GM18498 (cell line): ENCODE measurements at regions not wholly inside any gene's neighbourhood (a gene's known extent, or its start where the extent isn't known, plus 50 kb on each side); places are given as distances from the start of the nearest gene placed in this dataset.
A peak's percentile ranks its signal among the peaks of the same experiment; 100 is the strongest.
"Not testable (repeated sequence)": the region's sequence is repeated elsewhere in the genome, so short reads cannot be mapped to it uniquely, and the experiment has no call there.

Experiments used
- ATAC-seq: cut with Tn5 transposase; IDR thresholded peaks from one replicate; pipeline ENCODE4 v1.9.1; 2021; ENCODE audit warnings: mild to moderate bottlenecking, moderate library complexity; ENCODE audit not compliant: unreplicated experiment

- ATAC-seq, result peak; percentile 74
Measured at GRCh38 chr2:129396980-129397599, 582.4 kb upstream of the RAB6C start.

GRCh38 chr2:129400826-129401225 is 578.6 kb upstream of the RAB6C start:
- ATAC-seq, result no peak

- no peak for ATAC-seq
Measured at GRCh38 chr2:129402076-129402475, 577.4 kb upstream of the RAB6C start.

DNA sequence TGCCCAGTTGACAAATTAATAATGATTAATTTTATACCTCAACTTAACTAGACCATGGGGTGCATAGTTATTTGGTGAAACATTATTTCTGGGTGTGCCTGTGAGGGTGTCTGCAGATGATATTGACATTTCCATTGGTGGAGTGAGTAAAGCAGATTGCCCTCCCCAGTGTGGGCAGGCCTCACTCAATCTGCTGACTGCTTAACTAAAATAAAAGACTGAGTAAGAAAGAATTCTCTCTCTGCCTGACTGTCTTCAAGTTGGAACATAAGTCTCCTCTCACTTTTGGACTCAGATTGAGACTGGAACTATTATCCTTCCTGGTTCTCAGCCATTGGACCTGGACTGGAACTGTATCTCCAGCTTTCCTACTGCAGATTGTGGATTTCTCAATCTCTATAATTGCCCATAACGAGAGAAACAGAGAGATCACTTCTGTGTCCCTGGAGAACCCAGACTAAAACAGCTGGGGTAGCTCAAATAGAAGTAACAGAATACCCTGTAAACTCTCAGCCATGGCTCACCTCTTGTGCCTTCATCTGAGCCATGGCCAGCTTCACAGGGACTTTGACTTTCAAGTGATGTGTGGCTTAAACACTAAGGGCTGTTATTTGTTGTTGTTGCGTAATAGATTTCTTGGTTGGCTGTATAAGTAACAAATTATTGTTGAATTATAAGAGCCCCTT is 575.3 kb upstream of the RAB6C start:
- ATAC-seq, result no peak

- no peak for ATAC-seq
Measured at GRCh38 chr2:129408570-129408969, 570.9 kb upstream of the RAB6C start.

DNA sequence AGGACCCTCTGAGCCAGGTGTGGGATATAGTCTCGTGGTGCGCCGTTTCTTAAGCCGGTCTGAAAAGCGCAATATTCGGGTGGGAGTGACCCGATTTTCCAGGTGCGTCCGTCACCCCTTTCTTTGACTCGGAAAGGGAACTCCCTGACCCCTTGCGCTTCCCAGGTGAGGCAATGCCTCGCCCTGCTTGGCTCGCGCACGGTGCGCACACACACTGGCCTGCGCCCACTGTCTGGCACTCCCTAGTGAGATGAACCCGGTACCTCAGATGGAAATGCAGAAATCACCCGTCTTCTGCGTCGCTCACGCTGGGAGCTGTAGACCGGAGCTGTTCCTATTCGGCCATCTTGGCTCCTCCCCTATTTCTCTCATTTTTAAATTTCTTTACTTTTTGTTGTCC is 562.4 kb upstream of the RAB6C start:
- ATAC-seq, result not testable (repeated sequence)

GRCh38 chr2:129422028-129422427 is 557.4 kb upstream of the RAB6C start:
- no peak for ATAC-seq

- ATAC-seq, result no peak
Measured at GRCh38 chr2:129428086-129428660, 551.3 kb upstream of the RAB6C start.

- ATAC-seq, result no peak
Measured at GRCh38 chr2:129430911-129431310, 548.6 kb upstream of the RAB6C start.

- no peak for ATAC-seq
Measured at GRCh38 chr2:129431881-129432280, 547.6 kb upstream of the RAB6C start.

DNA sequence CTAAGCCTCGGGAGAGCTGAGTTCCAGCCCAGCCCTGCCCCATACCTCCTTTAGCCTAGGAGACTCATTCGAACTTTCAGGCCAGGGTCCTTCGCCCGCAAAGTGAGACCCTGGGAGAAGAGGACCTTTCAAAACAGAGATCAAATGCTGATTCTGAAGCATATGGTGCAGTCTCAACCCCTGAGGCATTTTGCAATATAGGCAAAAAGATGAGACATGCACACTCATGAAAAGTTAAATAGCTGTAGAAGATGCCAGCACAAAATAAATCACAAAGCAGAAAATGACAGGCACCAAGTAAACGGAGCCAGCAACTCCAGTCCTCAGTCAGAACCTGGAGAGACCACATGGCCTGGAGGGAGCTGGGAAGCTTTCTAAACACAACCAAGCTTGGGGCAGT is 542.7 kb upstream of the RAB6C start:
- ATAC-seq, result no peak

- ATAC-seq, result no peak
Measured at GRCh38 chr2:129437725-129438124, 541.7 kb upstream of the RAB6C start.

DNA sequence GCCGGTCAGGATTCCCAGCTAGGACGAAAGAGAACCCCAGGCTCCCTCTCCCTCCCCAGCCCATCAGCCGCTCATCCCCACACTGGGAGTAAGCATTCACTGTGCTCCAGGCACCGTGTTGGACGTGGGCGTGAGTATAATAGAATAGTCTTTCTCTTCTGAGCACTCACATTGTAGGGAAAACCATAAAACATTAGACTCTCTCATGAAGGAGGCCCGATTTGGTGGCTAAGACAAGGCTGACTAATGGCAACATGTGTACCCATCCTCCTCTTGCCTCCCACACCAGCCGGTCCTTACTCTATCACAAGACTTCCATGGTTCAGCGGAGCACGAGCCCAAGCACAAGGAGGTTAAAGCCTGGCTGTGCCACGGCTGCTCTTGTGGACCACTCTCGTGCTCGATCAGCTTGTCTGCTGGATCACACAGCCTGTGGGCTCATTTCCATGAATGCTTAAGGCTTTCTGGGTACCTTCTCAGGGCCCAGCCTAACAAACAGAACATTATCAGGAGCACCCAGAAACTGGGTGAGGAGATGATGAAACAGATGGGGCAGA is 540.9 kb upstream of the RAB6C start:
- no peak for ATAC-seq

DNA sequence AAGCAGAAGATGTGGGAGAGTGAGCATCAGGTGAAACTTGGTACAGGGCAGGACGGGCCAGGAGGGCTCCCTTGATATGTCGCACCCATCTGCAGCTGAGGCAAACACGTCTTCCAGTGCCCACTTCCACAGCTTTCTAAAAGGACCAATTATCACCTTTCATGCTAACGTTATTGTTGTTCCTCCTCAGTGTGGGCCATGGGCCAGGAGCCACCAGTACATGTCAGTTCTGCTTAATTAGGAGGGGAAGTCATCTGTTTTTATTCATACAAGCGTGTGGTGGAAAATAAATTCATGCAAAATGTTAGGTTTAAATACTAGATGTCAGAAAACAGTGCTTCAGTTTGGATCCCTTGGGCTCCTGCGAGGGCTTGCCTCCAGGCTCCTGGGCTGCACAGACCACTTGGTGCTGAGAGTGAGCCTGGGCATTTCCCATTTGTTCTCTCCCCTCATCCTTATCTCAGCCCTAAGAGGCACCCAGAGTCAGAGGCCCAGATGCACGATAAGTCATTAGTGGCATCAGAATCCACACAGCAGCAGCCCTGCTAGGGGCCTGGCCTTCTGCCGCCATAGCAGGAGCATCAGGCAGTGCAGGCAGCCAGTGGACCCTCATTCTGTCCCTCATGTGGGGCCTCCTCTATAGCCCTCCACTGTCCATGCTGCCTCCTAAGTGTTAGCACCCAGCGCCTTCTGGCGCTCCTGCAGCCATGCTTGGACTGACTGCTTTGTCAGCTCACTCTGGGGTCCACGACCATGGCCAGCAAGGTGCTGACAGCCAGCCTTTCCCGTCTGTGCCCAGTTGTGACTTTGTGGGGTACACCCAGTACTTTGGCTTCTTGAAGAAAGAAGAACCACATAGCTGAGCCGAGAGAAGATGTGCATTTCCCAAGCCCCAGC is 539.8 kb upstream of the RAB6C start:
- ATAC-seq, result no peak

DNA sequence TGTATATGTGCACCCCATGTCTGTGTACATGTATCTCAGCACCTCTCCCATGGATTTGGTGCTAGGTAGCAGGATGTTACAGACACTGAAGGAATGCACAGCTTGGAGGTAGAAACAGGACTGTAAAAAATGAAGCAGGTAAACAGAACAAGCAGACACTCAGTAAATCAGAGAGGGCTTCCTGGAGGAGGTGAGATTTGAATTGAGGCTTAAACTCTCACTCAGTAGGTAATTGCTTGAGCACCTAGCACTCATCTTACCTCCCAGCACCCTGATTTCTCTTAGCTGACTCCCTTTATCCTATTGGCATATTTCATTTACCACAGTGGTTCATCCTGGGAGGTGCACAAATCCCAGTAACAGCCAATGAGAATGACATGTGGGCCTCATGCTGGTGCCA is 537.9 kb upstream of the RAB6C start:
- ATAC-seq, result no peak

GRCh38 chr2:129443235-129443864 is 536.1 kb upstream of the RAB6C start:
- no peak for ATAC-seq

- ATAC-seq, result no peak
Measured at GRCh38 chr2:129443865-129444739, 535.4 kb upstream of the RAB6C start.

- no peak for ATAC-seq
Measured at GRCh38 chr2:129444751-129445150, 534.7 kb upstream of the RAB6C start.

DNA sequence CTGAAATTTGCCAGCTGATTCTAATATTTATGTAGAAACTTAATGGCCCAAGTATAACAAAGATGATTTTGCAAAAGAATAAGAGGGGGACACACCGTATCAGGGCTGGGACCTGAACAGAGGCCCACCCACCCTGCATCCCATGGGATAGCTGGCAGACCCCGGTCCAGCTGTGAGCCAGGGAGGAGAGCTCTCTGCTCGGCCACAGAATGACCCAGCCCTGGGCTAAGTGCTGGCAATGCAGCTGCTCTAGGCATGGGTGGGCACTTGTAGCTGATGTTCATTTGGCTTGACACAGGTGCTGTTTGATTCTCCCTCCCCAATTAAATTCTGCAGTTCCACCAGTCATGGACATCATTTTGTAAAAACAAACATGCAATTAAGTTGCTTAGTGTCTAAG is 522.8 kb upstream of the RAB6C start:
- ATAC-seq, result no peak
